HEK293 (cell line): ENCODE measurements at regions not wholly inside any gene's neighbourhood (a gene's known extent, or its start where the extent isn't known, plus 50 kb on each side); places are given as distances from the start of the nearest gene placed in this dataset.

Experiments used
- CTCF ChIA-PET: fragments of 350-600 bp; formaldehyde crosslinking; extraction: SDS; loops from one replicate; lab custom pipeline; 2021; ENCODE audit warnings: antibody characterized with exemption; lab: Yijun Ruan, JAX
- POLR2A ChIA-PET: fragments of 300-600 bp; formaldehyde crosslinking; extraction: SDS; loops from one replicate; lab custom pipeline; 2020; ENCODE audit warnings: antibody characterized with exemption, inconsistent platforms; lab: Yijun Ruan, JAX
- H3K27ac ChIP-seq: fragments of 200-500 bp; sonication (Bioruptor generic); 2 replicates; pipeline ENCODE4 v1.5.1; 2014; ENCODE audit warnings: low read depth, low read length, control low read depth, inconsistent platforms; ENCODE audit errors: extremely low read depth
- H3K36me3 ChIP-seq, 2 experiments: fragments of 200-500 bp in 1 of 2; sonication (Bioruptor generic) in 1 of 2; 1 replicate in 1 of 2; 2 replicates in 1 of 2; pipeline ENCODE4 v1.5.1; 2014 to 2017; ENCODE audit warnings: inconsistent platforms in 2 of 2, low read length in 2 of 2; ENCODE audit not compliant: control insufficient read depth in 2 of 2, insufficient read depth in 1 of 2
- H3K4me1 ChIP-seq: fragments of 200-500 bp; sonication (Bioruptor generic); 2 replicates; pipeline ENCODE4 v1.5.1; 2014; ENCODE audit warnings: mild to moderate bottlenecking, low read length, inconsistent platforms; ENCODE audit not compliant: control insufficient read depth, insufficient read depth
- H3K4me3 ChIP-seq: 2 replicates; pipeline ENCODE4 v1.5.1; 2011; ENCODE audit warnings: low read depth, mild to moderate bottlenecking, control low read depth, low read length, moderate library complexity
- H3K9me3 ChIP-seq: fragments of 200-500 bp; sonication (Bioruptor generic); 2 replicates; pipeline ENCODE4 v1.5.1; 2014; ENCODE audit warnings: low read depth, low read length, inconsistent platforms; ENCODE audit not compliant: control insufficient read depth, insufficient read depth
- GLIS1 ChIP-seq: fragments of 450-650 bp; formaldehyde crosslinking; IDR thresholded peaks from 2 replicates; pipeline ENCODE4 v1.5.1; 2016; ENCODE audit warnings: missing biosample characterization, missing genetic modification characterization
- HIC1 ChIP-seq: fragments of 450-650 bp; formaldehyde crosslinking; IDR thresholded peaks from 2 replicates; pipeline ENCODE4 v1.5.1; 2016; ENCODE audit warnings: missing biosample characterization, missing genetic modification characterization
- HOXA7 ChIP-seq: sonication (generic); formaldehyde crosslinking; IDR thresholded peaks from 2 replicates; pipeline ENCODE4 v1.8.1; 2022; ENCODE audit warnings: missing genetic modification reagents, borderline replicate concordance
- HOXD13 ChIP-seq: sonication (generic); formaldehyde crosslinking; IDR thresholded peaks from 2 replicates; pipeline ENCODE4 v1.8.0; 2022; ENCODE audit warnings: missing genetic modification reagents, borderline replicate concordance
- KLF1 ChIP-seq: fragments of 450-650 bp; formaldehyde crosslinking; IDR thresholded peaks from 2 replicates; pipeline ENCODE4 v1.5.1; 2016; ENCODE audit warnings: missing biosample characterization, missing genetic modification characterization
- MYNN ChIP-seq: fragments of 450-650 bp; formaldehyde crosslinking; IDR thresholded peaks from 2 replicates; pipeline ENCODE4 v1.5.1; 2016; ENCODE audit warnings: missing biosample characterization, missing genetic modification characterization, borderline replicate concordance
- SP7 ChIP-seq: fragments of 450-650 bp; formaldehyde crosslinking; IDR thresholded peaks from 2 replicates; pipeline ENCODE4 v1.5.1; 2016; ENCODE audit warnings: missing biosample characterization, missing genetic modification characterization
- YY1 ChIP-seq: fragments of 450-650 bp; formaldehyde crosslinking; IDR thresholded peaks from 2 replicates; pipeline ENCODE4 v1.5.1; 2018; ENCODE audit warnings: missing biosample characterization, missing genetic modification characterization
- YY2 ChIP-seq: fragments of 450-650 bp; formaldehyde crosslinking; IDR thresholded peaks from 2 replicates; pipeline ENCODE4 v1.5.1; 2016; ENCODE audit warnings: missing biosample characterization, missing genetic modification characterization
- ZBTB26 ChIP-seq: fragments of 450-650 bp; formaldehyde crosslinking; optimal IDR thresholded peaks from 2 replicates; pipeline ENCODE3; 2016; ENCODE audit warnings: missing biosample characterization, mild to moderate bottlenecking, missing genetic modification characterization
- ZFHX2 ChIP-seq: fragments of 450-650 bp; formaldehyde crosslinking; conservative IDR thresholded peaks from 2 replicates; pipeline ENCODE4 v1.5.1; 2016; ENCODE audit warnings: missing biosample characterization, missing genetic modification characterization
- ZFP37 ChIP-seq: fragments of 450-650 bp; formaldehyde crosslinking; IDR thresholded peaks from 2 replicates; pipeline ENCODE4 v1.5.1; 2016; ENCODE audit warnings: missing biosample characterization, missing genetic modification characterization
- ZNF10 ChIP-seq: fragments of 450-650 bp; formaldehyde crosslinking; IDR thresholded peaks from 2 replicates; pipeline ENCODE4 v1.5.1; 2017; ENCODE audit warnings: missing biosample characterization, missing genetic modification characterization
- ZNF23 ChIP-seq: fragments of 450-650 bp; formaldehyde crosslinking; IDR thresholded peaks from 2 replicates; pipeline ENCODE4 v1.5.1; 2016; ENCODE audit warnings: missing biosample characterization, missing genetic modification characterization, borderline replicate concordance
- ZNF513 ChIP-seq: fragments of 450-650 bp; IDR thresholded peaks from 2 replicates; pipeline ENCODE4 v1.5.1; 2018; ENCODE audit warnings: missing biosample characterization, missing genetic modification characterization
- ZNF571 ChIP-seq: fragments of 450-650 bp; formaldehyde crosslinking; IDR thresholded peaks from 2 replicates; pipeline ENCODE4 v1.5.0; 2017; ENCODE audit warnings: missing biosample characterization, missing genetic modification characterization
- ZNF600 ChIP-seq: fragments of 450-650 bp; formaldehyde crosslinking; IDR thresholded peaks from 2 replicates; pipeline ENCODE4 v1.5.1; 2016; ENCODE audit warnings: missing biosample characterization, missing genetic modification characterization
- ZNF610 ChIP-seq: fragments of 450-650 bp; formaldehyde crosslinking; IDR thresholded peaks from 2 replicates; pipeline ENCODE4 v1.5.1; 2016; ENCODE audit warnings: missing biosample characterization, missing genetic modification characterization, borderline replicate concordance
- ZNF626 ChIP-seq: fragments of 450-650 bp; sonication (Bioruptor Pico); formaldehyde crosslinking; IDR thresholded peaks from 2 replicates; pipeline ENCODE4 v1.5.1; 2018; ENCODE audit warnings: missing biosample characterization, missing genetic modification characterization, inconsistent platforms
- ZNF664 ChIP-seq: fragments of 450-650 bp; formaldehyde crosslinking; IDR thresholded peaks from 2 replicates; pipeline ENCODE4 v1.5.1; 2016; ENCODE audit warnings: missing biosample characterization, missing genetic modification characterization
- ZNF701 ChIP-seq: fragments of 450-650 bp; formaldehyde crosslinking; IDR thresholded peaks from 2 replicates; pipeline ENCODE4 v1.5.1; 2016; ENCODE audit warnings: missing biosample characterization, missing genetic modification characterization
- ZNF776 ChIP-seq: fragments of 450-650 bp; formaldehyde crosslinking; IDR thresholded peaks from 2 replicates; pipeline ENCODE4 v1.5.0; 2017; ENCODE audit warnings: missing biosample characterization, missing genetic modification characterization, borderline replicate concordance
- ZSCAN23 ChIP-seq: fragments of 450-650 bp; formaldehyde crosslinking; IDR thresholded peaks from 2 replicates; pipeline ENCODE4 v1.5.1; 2016; ENCODE audit warnings: missing biosample characterization, missing genetic modification characterization
- ZSCAN4 ChIP-seq: fragments of 450-650 bp; formaldehyde crosslinking; IDR thresholded peaks from 2 replicates; pipeline ENCODE4 v1.5.1; 2017; ENCODE audit warnings: missing biosample characterization, missing genetic modification characterization
- TF ChIP-seq, protein P1 (sequence below): fragments of 450-650 bp; formaldehyde crosslinking; IDR thresholded peaks from 2 replicates; pipeline ENCODE4 v1.5.1; 2016; ENCODE audit warnings: missing biosample characterization, missing genetic modification characterization
- TF ChIP-seq, protein P2 (sequence below): fragments of 450-650 bp; formaldehyde crosslinking; IDR thresholded peaks from 2 replicates; pipeline ENCODE4 v1.5.1; 2017; ENCODE audit warnings: missing biosample characterization, missing genetic modification characterization

GRCh38 chr11:79942090-79942489 is 501.3 kb upstream of the TENM4 start (continued):
- no peak for TF ChIP-seq ZNF10 (tag by site-specific recombination)
- no peak for TF ChIP-seq SP7
- no peak for TF ChIP-seq HIC1 (tag by site-specific recombination)
- TF ChIP-seq ZFP37 (tag by site-specific recombination), result no peak
- TF ChIP-seq ZSCAN4, result no peak
- no peak for TF ChIP-seq ZNF23
- no peak for TF ChIP-seq ZNF626 (tag by site-specific recombination)
- TF ChIP-seq ZNF610 (tag by site-specific recombination), result no peak

DNA sequence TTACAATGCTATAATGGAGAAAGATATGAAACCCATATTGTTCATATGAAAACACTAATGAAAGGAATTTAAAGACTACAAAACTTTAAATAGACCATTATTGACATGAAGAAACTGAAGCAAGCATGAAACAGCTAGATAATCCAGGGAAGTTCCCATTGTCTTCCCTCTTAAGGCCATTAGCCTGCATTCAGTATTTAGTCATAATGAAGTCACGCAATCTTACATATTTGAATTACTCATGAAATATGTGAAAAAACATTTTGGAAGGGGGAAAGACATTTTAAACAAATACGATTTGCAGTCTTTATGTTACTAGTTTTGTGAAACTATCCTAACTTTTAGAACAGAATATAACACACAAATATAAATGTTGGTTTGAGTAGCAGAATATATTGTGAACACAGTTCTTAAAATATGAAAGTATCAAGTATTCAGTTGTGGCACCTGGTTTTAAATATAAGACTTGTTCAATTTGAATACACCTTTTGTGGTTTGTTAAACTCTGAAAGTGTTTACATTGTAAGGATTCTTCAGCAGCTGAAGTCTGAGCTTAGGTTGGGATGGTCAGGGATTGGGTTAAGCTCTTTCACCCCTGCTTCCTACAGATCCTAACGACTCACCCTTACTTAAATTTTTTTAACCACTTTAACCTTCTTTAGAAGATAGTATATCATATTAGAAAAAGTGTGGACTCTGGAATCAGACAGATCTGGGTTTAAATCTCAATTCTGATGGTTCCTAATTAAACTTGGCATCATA is 500.3 kb upstream of the TENM4 start:
- POLR2A ChIA-PET, result no interaction called here
- CTCF ChIA-PET, result no interaction called here
- H3K27ac ChIP-seq, result no peak overlapping the region
- TF ChIP-seq, protein P1, sequence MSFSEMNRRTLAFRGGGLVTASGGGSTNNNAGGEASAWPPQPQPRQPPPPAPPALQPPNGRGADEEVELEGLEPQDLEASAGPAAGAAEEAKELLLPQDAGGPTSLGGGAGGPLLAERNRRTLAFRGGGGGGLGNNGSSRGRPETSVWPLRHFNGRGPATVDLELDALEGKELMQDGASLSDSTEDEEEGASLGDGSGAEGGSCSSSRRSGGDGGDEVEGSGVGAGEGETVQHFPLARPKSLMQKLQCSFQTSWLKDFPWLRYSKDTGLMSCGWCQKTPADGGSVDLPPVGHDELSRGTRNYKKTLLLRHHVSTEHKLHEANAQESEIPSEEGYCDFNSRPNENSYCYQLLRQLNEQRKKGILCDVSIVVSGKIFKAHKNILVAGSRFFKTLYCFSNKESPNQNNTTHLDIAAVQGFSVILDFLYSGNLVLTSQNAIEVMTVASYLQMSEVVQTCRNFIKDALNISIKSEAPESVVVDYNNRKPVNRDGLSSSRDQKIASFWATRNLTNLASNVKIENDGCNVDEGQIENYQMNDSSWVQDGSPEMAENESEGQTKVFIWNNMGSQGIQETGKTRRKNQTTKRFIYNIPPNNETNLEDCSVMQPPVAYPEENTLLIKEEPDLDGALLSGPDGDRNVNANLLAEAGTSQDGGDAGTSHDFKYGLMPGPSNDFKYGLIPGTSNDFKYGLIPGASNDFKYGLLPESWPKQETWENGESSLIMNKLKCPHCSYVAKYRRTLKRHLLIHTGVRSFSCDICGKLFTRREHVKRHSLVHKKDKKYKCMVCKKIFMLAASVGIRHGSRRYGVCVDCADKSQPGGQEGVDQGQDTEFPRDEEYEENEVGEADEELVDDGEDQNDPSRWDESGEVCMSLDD (tag by site-specific recombination), result no peak
- no peak for TF ChIP-seq YY2 (tag by site-specific recombination)
- TF ChIP-seq ZBTB26 (tag by site-specific recombination), result no peak
- no peak for TF ChIP-seq ZNF600 (tag by site-specific recombination)
- no peak for TF ChIP-seq ZSCAN23 (tag by site-specific recombination)
- no peak for TF ChIP-seq ZNF513 (tag by site-specific recombination)
- TF ChIP-seq, protein P2, sequence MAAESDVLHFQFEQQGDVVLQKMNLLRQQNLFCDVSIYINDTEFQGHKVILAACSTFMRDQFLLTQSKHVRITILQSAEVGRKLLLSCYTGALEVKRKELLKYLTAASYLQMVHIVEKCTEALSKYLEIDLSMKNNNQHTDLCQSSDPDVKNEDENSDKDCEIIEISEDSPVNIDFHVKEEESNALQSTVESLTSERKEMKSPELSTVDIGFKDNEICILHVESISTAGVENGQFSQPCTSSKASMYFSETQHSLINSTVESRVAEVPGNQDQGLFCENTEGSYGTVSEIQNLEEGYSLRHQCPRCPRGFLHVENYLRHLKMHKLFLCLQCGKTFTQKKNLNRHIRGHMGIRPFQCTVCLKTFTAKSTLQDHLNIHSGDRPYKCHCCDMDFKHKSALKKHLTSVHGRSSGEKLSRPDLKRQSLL (tag by site-specific recombination), result no peak
- no peak for TF ChIP-seq ZNF664
- no peak for TF ChIP-seq HOXD13
- no peak for TF ChIP-seq HOXA7 (CRISPR knock-in tag)
- TF ChIP-seq GLIS1 (tag by site-specific recombination), result no peak
- TF ChIP-seq ZNF701 (tag by site-specific recombination), result no peak
- TF ChIP-seq MYNN, result no peak
- TF ChIP-seq ZFHX2, result no peak
- no peak for TF ChIP-seq ZNF776 (tag by site-specific recombination)
- TF ChIP-seq ZNF571 (tag by site-specific recombination), result no peak
- TF ChIP-seq YY1 (tag by site-specific recombination), result no peak
- TF ChIP-seq KLF1 (tag by site-specific recombination), result no peak

More for the DNA sequence above, 500.3 kb upstream of the TENM4 start:
- Histone ChIP-seq H3K36me3 (no peaks in the 10 kb centered on the region), H3K4me3 (no peak overlapping the region), H3K9me3 (no peaks in the 10 kb centered on the region), H3K4me1 (no peaks in the 10 kb centered on the region)
